ENCODE measurements at regions not wholly inside any gene's neighbourhood (a gene's known extent, or its start where the extent isn't known, plus 50 kb on each side); places are given as distances from the start of the nearest gene placed in this dataset.

DNA sequence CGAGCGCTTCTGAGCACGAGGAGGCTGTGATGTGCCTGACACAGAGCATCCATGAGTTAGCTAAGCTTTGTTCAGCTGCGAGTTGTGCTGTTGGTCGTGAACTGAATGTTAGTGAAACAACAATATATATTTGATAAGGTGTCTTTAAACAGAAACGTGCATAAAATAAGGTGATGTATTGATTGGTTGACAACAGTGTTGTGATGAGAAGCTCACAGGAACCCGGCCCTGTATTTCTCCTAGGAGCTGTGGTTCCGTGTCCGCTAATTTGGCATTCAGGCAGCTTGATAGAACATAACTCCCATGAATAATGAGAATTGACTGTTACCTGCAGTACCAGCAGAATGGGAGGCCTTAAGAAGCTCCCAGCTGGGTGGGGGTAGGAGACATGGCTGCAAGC is 146.4 kb upstream of the MYCN start:
- DNase-seq, result no peak
- H3K36me3 ChIP-seq (replicated peaks in 1 of 2; ENCODE audit: insufficient read depth in 1 of 2, low read depth in 2 of 2), result no peaks in the 10 kb centered on the region
- no peaks in the 10 kb centered on the region for H3K27me3 ChIP-seq
- intact Hi-C loops (cut with DNase I), result no loop called here
- H3K27ac ChIP-seq, result no peak overlapping the region
- no peak for ATAC-seq
- no peak overlapping the region for H3K4me3 ChIP-seq
- H3K9me3 ChIP-seq, result no peaks in the 10 kb centered on the region
- no peak for TF ChIP-seq POLR2A (IDR thresholded peaks at IDR 0.05)
- TF ChIP-seq, protein P1, sequence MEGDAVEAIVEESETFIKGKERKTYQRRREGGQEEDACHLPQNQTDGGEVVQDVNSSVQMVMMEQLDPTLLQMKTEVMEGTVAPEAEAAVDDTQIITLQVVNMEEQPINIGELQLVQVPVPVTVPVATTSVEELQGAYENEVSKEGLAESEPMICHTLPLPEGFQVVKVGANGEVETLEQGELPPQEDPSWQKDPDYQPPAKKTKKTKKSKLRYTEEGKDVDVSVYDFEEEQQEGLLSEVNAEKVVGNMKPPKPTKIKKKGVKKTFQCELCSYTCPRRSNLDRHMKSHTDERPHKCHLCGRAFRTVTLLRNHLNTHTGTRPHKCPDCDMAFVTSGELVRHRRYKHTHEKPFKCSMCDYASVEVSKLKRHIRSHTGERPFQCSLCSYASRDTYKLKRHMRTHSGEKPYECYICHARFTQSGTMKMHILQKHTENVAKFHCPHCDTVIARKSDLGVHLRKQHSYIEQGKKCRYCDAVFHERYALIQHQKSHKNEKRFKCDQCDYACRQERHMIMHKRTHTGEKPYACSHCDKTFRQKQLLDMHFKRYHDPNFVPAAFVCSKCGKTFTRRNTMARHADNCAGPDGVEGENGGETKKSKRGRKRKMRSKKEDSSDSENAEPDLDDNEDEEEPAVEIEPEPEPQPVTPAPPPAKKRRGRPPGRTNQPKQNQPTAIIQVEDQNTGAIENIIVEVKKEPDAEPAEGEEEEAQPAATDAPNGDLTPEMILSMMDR (IDR thresholded peaks at IDR 0.05), result no peak
- no peaks in the 10 kb centered on the region for H3K4me1 ChIP-seq
- 70 to 71% methylated on average over 9 of the region's 9 CpGs for WGBS, 2 donors

DNA sequence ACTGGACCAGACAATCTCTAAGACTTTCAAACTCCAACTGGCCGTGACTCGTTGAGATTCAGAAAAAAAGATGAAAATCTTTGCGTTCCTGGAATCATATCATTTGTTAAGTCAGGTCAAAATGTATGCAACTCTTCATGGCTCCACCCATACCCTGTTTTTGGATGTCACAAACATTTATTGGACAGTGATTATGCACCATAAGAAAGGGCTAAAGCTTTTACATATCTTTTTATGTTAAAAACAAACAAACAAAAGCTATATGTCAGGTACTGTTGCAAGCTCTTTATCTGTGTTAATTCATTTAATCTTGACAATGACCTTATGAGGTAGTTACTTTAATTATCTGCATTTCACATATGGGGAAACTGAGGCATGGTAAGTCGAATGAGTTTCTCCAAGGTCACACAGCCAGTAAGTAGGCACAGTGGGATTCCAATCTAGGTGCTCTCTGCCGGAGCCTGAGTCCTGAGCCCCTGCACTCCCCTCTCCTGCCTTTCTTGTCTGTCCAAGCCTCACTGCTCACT is 145.7 kb upstream of the MYCN start:
- ATAC-seq (no peak), DNase-seq (no peak)
- H3K36me3 ChIP-seq (replicated peaks in 1 of 2; ENCODE audit: insufficient read depth in 1 of 2, low read depth in 2 of 2), result no peaks in the 10 kb centered on the region
- H3K27ac ChIP-seq, result no peak overlapping the region
- 64 to 70% methylated on average over 5 of the region's 5 CpGs for WGBS, 2 donors
- no peaks in the 10 kb centered on the region for H3K9me3 ChIP-seq
- H3K4me1 ChIP-seq, result no peaks in the 10 kb centered on the region
- H3K4me3 ChIP-seq, result no peak overlapping the region
- intact Hi-C loops (cut with DNase I), result no loop called here
- no peaks in the 10 kb centered on the region for H3K27me3 ChIP-seq
- TF ChIP-seq, protein P1 (IDR thresholded peaks at IDR 0.05), result no peak
- TF ChIP-seq POLR2A (IDR thresholded peaks at IDR 0.05), result no peak

DNA sequence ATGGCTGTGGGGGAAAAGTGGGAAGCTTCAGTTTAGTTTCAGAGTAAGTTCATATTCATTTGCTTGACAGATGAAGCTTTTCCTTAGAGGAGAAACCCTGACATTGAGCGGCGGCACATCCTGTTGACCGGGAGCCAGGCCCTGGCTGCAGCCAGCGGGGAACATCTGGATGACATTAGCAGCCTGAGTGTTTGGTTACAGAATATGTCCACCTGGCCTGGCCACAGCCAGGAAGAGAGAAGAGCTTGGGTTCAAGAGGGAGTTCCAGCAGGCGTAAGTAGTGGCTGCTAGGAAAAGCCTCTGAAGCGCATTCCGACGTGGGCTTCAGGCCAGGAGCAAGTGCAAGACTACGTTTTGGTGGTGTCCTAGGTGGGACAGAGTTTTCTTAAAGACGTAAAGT is 144.9 kb upstream of the MYCN start:
- Histone ChIP-seq H3K9me3 (no peaks in the 10 kb centered on the region), H3K27me3 (no peaks in the 10 kb centered on the region), H3K4me3 (no peak overlapping the region), H3K4me1 (no peaks in the 10 kb centered on the region), H3K27ac (no peak overlapping the region), H3K36me3 (replicated peaks in 1 of 2; ENCODE audit: insufficient read depth in 1 of 2, low read depth in 2 of 2) (no peaks in the 10 kb centered on the region)
- intact Hi-C loops (cut with DNase I), result no loop called here
- ATAC-seq, result no peak
- 66 to 69% methylated on average over 10 of the region's 10 CpGs for WGBS, 2 donors
- TF ChIP-seq POLR2A (IDR thresholded peaks at IDR 0.05), result no peak
- TF ChIP-seq, protein P1 (IDR thresholded peaks at IDR 0.05), result no peak
- no peak for DNase-seq

DNA sequence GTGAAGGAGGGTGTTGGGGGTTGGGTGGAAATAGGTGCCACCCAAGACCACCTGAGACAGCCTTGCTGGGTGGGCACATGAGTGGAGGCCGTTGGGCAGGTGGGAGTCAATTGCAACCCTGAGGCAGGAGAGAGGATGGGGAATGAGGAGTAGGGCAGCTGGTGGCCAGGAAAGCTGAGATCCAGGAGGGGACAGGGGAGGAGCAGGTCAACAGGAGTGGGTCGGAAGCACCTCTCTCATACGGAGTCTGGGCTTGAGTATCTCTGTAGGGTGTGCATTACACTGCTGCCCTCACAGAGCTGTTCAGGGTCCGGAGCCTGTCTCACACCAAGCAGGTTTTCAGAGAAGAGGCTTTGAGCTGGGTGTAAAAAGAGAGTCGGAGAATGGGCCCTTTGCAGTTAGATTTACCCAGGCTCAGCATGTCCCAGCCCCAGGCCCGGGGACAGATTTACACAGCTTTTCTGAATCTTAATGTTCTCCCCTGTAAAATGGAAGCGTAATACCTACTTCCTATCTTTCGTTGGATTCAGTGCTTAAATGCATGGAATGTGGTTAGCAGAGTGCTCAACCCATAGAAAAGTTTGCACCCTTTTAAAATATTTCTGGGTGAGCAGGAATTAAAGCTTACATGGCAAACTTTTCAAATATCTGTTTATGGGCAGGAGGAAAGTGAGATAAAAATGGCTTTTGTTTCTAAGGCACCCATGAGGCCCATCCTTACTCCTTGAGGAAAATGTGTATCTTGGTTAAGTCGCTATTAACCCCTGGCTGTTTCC is 144.0 kb upstream of the MYCN start:
- Histone ChIP-seq H3K36me3 (replicated peaks in 1 of 2; ENCODE audit: insufficient read depth in 1 of 2, low read depth in 2 of 2) (no peaks in the 10 kb centered on the region), H3K27ac (no peak overlapping the region), H3K9me3 (no peaks in the 10 kb centered on the region), H3K4me3 (no peak overlapping the region), H3K4me1 (no peaks in the 10 kb centered on the region), H3K27me3 (no peaks in the 10 kb centered on the region)
- no peak for DNase-seq
- no peak for ATAC-seq
- TF ChIP-seq POLR2A (IDR thresholded peaks at IDR 0.05), result no peak
- TF ChIP-seq, protein P1 (IDR thresholded peaks at IDR 0.05), result no peak
- intact Hi-C loops (cut with DNase I), result no loop called here
- 71 to 72% methylated on average over 9 of the region's 9 CpGs for WGBS, 2 donors

All from body of pancreas (tissue), 4 donors.